Activated naive CD4-positive, alpha-beta T cell treated with anti-CD3 and anti-CD28 coated beads, Interleukin-2, amount 50 U/mL, for 24 hours (primary cell): ENCODE measurements at regions not wholly inside any gene's neighbourhood (a gene's known extent, or its start where the extent isn't known, plus 50 kb on each side); places are given as distances from the start of the nearest gene placed in this dataset.

Source experiments
- H3K27ac Mint-ChIP-seq: one replicate; pipeline ENCODE4 v1.8.0; 2021; ENCODE audit warnings: mild to moderate bottlenecking, mixed read lengths
- H3K27me3 Mint-ChIP-seq: one replicate; pipeline ENCODE4 v1.8.0; 2021; ENCODE audit warnings: mixed read lengths
- H3K36me3 Mint-ChIP-seq: one replicate; pipeline ENCODE4 v1.8.0; 2021; ENCODE audit warnings: mixed read lengths
- H3K4me1 Mint-ChIP-seq: one replicate; pipeline ENCODE4 v1.8.0; 2021; ENCODE audit warnings: mixed read lengths
- H3K4me3 Mint-ChIP-seq: one replicate; pipeline ENCODE4 v1.8.0; 2021; ENCODE audit warnings: mild to moderate bottlenecking, mixed read lengths
- H3K9me3 Mint-ChIP-seq: one replicate; pipeline ENCODE4 v1.8.0; 2021; ENCODE audit warnings: mixed read lengths

- Mint-ChIP-seq H3K27me3 (peaks cover 13% of the 10 kb centered on the region), H3K27ac (no peak overlapping the region), H3K4me1 (no peaks in the 10 kb centered on the region), H3K4me3 (no peak overlapping the region), H3K9me3 (no peaks in the 10 kb centered on the region), H3K36me3 (no peaks in the 10 kb centered on the region)
These were observed 222.2 kb upstream of the NRP1 start for GRCh38 chr10:33556620-33557019.

GRCh38 chr10:33556103-33556502 is 221.6 kb upstream of the NRP1 start:
- Mint-ChIP-seq H3K27me3 (peaks cover 10% of the 10 kb centered on the region), H3K4me3 (no peak overlapping the region), H3K4me1 (no peaks in the 10 kb centered on the region), H3K27ac (no peak overlapping the region), H3K9me3 (no peaks in the 10 kb centered on the region), H3K36me3 (no peaks in the 10 kb centered on the region)

- Mint-ChIP-seq H3K36me3 (no peaks in the 10 kb centered on the region), H3K9me3 (no peaks in the 10 kb centered on the region), H3K27me3 (peaks cover 14% of the 10 kb centered on the region), H3K27ac (no peak overlapping the region), H3K4me1 (no peaks in the 10 kb centered on the region), H3K4me3 (no peak overlapping the region)
These were observed 219.5 kb upstream of the NRP1 start for GRCh38 chr10:33553748-33554571.

GRCh38 chr10:33552290-33552689 is 217.8 kb upstream of the NRP1 start:
- Mint-ChIP-seq H3K4me3 (no peak overlapping the region), H3K9me3 (no peaks in the 10 kb centered on the region), H3K36me3 (no peaks in the 10 kb centered on the region), H3K27me3 (peaks cover 16% of the 10 kb centered on the region), H3K27ac (no peak overlapping the region), H3K4me1 (no peaks in the 10 kb centered on the region)

- Mint-ChIP-seq H3K27me3 (peaks cover 14% of the 10 kb centered on the region), H3K36me3 (no peaks in the 10 kb centered on the region), H3K4me3 (no peak overlapping the region), H3K27ac (no peak overlapping the region), H3K4me1 (no peaks in the 10 kb centered on the region), H3K9me3 (no peaks in the 10 kb centered on the region)
These were observed 216.3 kb upstream of the NRP1 start for GRCh38 chr10:33550811-33551210.

- Mint-ChIP-seq H3K27ac (no peak overlapping the region), H3K4me1 (no peaks in the 10 kb centered on the region), H3K27me3 (peaks cover 11% of the 10 kb centered on the region), H3K9me3 (peaks cover 9% of the 10 kb centered on the region), H3K4me3 (no peak overlapping the region), H3K36me3 (no peaks in the 10 kb centered on the region)
These were observed 213.5 kb upstream of the NRP1 start for GRCh38 chr10:33547976-33548375.

GRCh38 chr10:33546031-33546430 is 211.6 kb upstream of the NRP1 start:
- H3K4me3 Mint-ChIP-seq = no peak overlapping the region
- no peaks in the 10 kb centered on the region for H3K36me3 Mint-ChIP-seq
- H3K4me1 Mint-ChIP-seq = no peaks in the 10 kb centered on the region
- H3K27me3 Mint-ChIP-seq = peaks cover 13% of the 10 kb centered on the region
- H3K27ac Mint-ChIP-seq = no peak overlapping the region
- H3K9me3 Mint-ChIP-seq = peaks cover 14% of the 10 kb centered on the region

- no peaks in the 10 kb centered on the region for H3K36me3 Mint-ChIP-seq
- H3K4me1 Mint-ChIP-seq = no peaks in the 10 kb centered on the region
- peaks cover 14% of the 10 kb centered on the region for H3K9me3 Mint-ChIP-seq
- H3K4me3 Mint-ChIP-seq = no peak overlapping the region
- H3K27me3 Mint-ChIP-seq = peaks cover 14% of the 10 kb centered on the region
- H3K27ac Mint-ChIP-seq = no peak overlapping the region
These were observed 208.5 kb upstream of the NRP1 start for GRCh38 chr10:33542752-33543505.

- Mint-ChIP-seq H3K4me1 (no peaks in the 10 kb centered on the region), H3K4me3 (no peak overlapping the region), H3K27me3 (peaks cover 27% of the 10 kb centered on the region), H3K36me3 (no peaks in the 10 kb centered on the region), H3K9me3 (peaks cover 14% of the 10 kb centered on the region), H3K27ac (no peak overlapping the region)
These were observed 204.6 kb upstream of the NRP1 start for GRCh38 chr10:33539116-33539515.

GRCh38 chr10:33537066-33537465 is 202.6 kb upstream of the NRP1 start:
- Mint-ChIP-seq H3K27ac (no peak overlapping the region), H3K27me3 (peaks cover 31% of the 10 kb centered on the region), H3K36me3 (no peaks in the 10 kb centered on the region), H3K9me3 (no peaks in the 10 kb centered on the region), H3K4me1 (no peaks in the 10 kb centered on the region), H3K4me3 (no peak overlapping the region)

- Mint-ChIP-seq H3K36me3 (no peaks in the 10 kb centered on the region), H3K9me3 (no peaks in the 10 kb centered on the region), H3K27ac (no peak overlapping the region), H3K27me3 (peaks cover 27% of the 10 kb centered on the region), H3K4me1 (no peaks in the 10 kb centered on the region), H3K4me3 (no peak overlapping the region)
These were observed 202.0 kb upstream of the NRP1 start for GRCh38 chr10:33536508-33536907.

GRCh38 chr10:33535866-33536265 is 201.4 kb upstream of the NRP1 start:
- H3K4me3 Mint-ChIP-seq = no peak overlapping the region
- H3K27me3 Mint-ChIP-seq = peaks cover 27% of the 10 kb centered on the region
- H3K36me3 Mint-ChIP-seq = no peaks in the 10 kb centered on the region
- H3K9me3 Mint-ChIP-seq = no peaks in the 10 kb centered on the region
- H3K27ac Mint-ChIP-seq = no peak overlapping the region
- H3K4me1 Mint-ChIP-seq = no peaks in the 10 kb centered on the region

GRCh38 chr10:33534416-33534815 is 199.9 kb upstream of the NRP1 start:
- Mint-ChIP-seq H3K36me3 (no peaks in the 10 kb centered on the region), H3K27ac (no peak overlapping the region), H3K4me1 (no peaks in the 10 kb centered on the region), H3K4me3 (no peak overlapping the region), H3K9me3 (peaks cover under 1% of the 10 kb centered on the region), H3K27me3 (peaks cover 25% of the 10 kb centered on the region)

- no peaks in the 10 kb centered on the region for H3K36me3 Mint-ChIP-seq
- no peaks in the 10 kb centered on the region for H3K4me1 Mint-ChIP-seq
- no peak overlapping the region for H3K4me3 Mint-ChIP-seq
- H3K27me3 Mint-ChIP-seq = peaks cover 22% of the 10 kb centered on the region
- no peak overlapping the region for H3K27ac Mint-ChIP-seq
- peaks cover 5% of the 10 kb centered on the region for H3K9me3 Mint-ChIP-seq
These were observed 199.1 kb upstream of the NRP1 start for GRCh38 chr10:33533612-33534011.

- Mint-ChIP-seq H3K4me3 (no peak overlapping the region), H3K27me3 (peaks cover 17% of the 10 kb centered on the region), H3K4me1 (no peaks in the 10 kb centered on the region), H3K27ac (no peak overlapping the region), H3K9me3 (peaks cover 5% of the 10 kb centered on the region), H3K36me3 (no peaks in the 10 kb centered on the region)
These were observed 198.4 kb upstream of the NRP1 start for GRCh38 chr10:33532901-33533300.

GRCh38 chr10:33529234-33529633 is 194.8 kb upstream of the NRP1 start:
- H3K36me3 Mint-ChIP-seq = no peaks in the 10 kb centered on the region
- peaks cover 4% of the 10 kb centered on the region for H3K27me3 Mint-ChIP-seq
- no peaks in the 10 kb centered on the region for H3K4me1 Mint-ChIP-seq
- H3K27ac Mint-ChIP-seq = no peak overlapping the region
- peaks cover 5% of the 10 kb centered on the region for H3K9me3 Mint-ChIP-seq
- no peak overlapping the region for H3K4me3 Mint-ChIP-seq
